HEK293 (cell line): ENCODE measurements at regions not wholly inside any gene's neighbourhood (a gene's known extent, or its start where the extent isn't known, plus 50 kb on each side); places are given as distances from the start of the nearest gene placed in this dataset.

Experiments used
- CTCF ChIA-PET: fragments of 350-600 bp; formaldehyde crosslinking; extraction: SDS; loops from one replicate; lab custom pipeline; 2021; ENCODE audit warnings: antibody characterized with exemption; lab: Yijun Ruan, JAX
- POLR2A ChIA-PET: fragments of 300-600 bp; formaldehyde crosslinking; extraction: SDS; loops from one replicate; lab custom pipeline; 2020; ENCODE audit warnings: antibody characterized with exemption, inconsistent platforms; lab: Yijun Ruan, JAX
- H3K27ac ChIP-seq: fragments of 200-500 bp; sonication (Bioruptor generic); 2 replicates; pipeline ENCODE4 v1.5.1; 2014; ENCODE audit warnings: low read depth, low read length, control low read depth, inconsistent platforms; ENCODE audit errors: extremely low read depth
- H3K36me3 ChIP-seq, 2 experiments: fragments of 200-500 bp in 1 of 2; sonication (Bioruptor generic) in 1 of 2; 1 replicate in 1 of 2; 2 replicates in 1 of 2; pipeline ENCODE4 v1.5.1; 2014 to 2017; ENCODE audit warnings: inconsistent platforms in 2 of 2, low read length in 2 of 2; ENCODE audit not compliant: control insufficient read depth in 2 of 2, insufficient read depth in 1 of 2
- H3K4me1 ChIP-seq: fragments of 200-500 bp; sonication (Bioruptor generic); 2 replicates; pipeline ENCODE4 v1.5.1; 2014; ENCODE audit warnings: mild to moderate bottlenecking, low read length, inconsistent platforms; ENCODE audit not compliant: control insufficient read depth, insufficient read depth
- H3K4me3 ChIP-seq: 2 replicates; pipeline ENCODE4 v1.5.1; 2011; ENCODE audit warnings: low read depth, mild to moderate bottlenecking, control low read depth, low read length, moderate library complexity
- H3K9me3 ChIP-seq: fragments of 200-500 bp; sonication (Bioruptor generic); 2 replicates; pipeline ENCODE4 v1.5.1; 2014; ENCODE audit warnings: low read depth, low read length, inconsistent platforms; ENCODE audit not compliant: control insufficient read depth, insufficient read depth
- EGR2 ChIP-seq: fragments of 450-650 bp; formaldehyde crosslinking; IDR thresholded peaks from 2 replicates; pipeline ENCODE4 v1.5.1; 2016; ENCODE audit warnings: low read depth, missing biosample characterization, missing genetic modification characterization
- GLIS1 ChIP-seq: fragments of 450-650 bp; formaldehyde crosslinking; IDR thresholded peaks from 2 replicates; pipeline ENCODE4 v1.5.1; 2016; ENCODE audit warnings: missing biosample characterization, missing genetic modification characterization
- HOXA7 ChIP-seq: sonication (generic); formaldehyde crosslinking; IDR thresholded peaks from 2 replicates; pipeline ENCODE4 v1.8.1; 2022; ENCODE audit warnings: missing genetic modification reagents, borderline replicate concordance
- OVOL3 ChIP-seq: fragments of 450-650 bp; formaldehyde crosslinking; IDR thresholded peaks from 2 replicates; pipeline ENCODE4 v1.5.1; 2016; ENCODE audit warnings: missing biosample characterization, missing genetic modification characterization
- PATZ1 ChIP-seq: fragments of 450-650 bp; formaldehyde crosslinking; IDR thresholded peaks from 2 replicates; pipeline ENCODE4 v1.5.1; 2016; ENCODE audit warnings: missing biosample characterization, missing genetic modification characterization
- RBAK ChIP-seq: fragments of 450-650 bp; formaldehyde crosslinking; IDR thresholded peaks from 2 replicates; pipeline ENCODE4 v1.5.1; 2016; ENCODE audit warnings: missing biosample characterization, missing genetic modification characterization
- SALL2 ChIP-seq: fragments of 450-650 bp; formaldehyde crosslinking; IDR thresholded peaks from 2 replicates; pipeline ENCODE4 v1.5.0; 2017; ENCODE audit warnings: missing biosample characterization, mild to moderate bottlenecking, missing genetic modification characterization, borderline replicate concordance
- SCRT2 ChIP-seq: fragments of 450-650 bp; formaldehyde crosslinking; IDR thresholded peaks from 2 replicates; pipeline ENCODE4 v1.5.1; 2016; ENCODE audit warnings: missing biosample characterization, missing genetic modification characterization
- YY1 ChIP-seq: fragments of 450-650 bp; formaldehyde crosslinking; IDR thresholded peaks from 2 replicates; pipeline ENCODE4 v1.5.1; 2018; ENCODE audit warnings: missing biosample characterization, missing genetic modification characterization
- ZBTB20 ChIP-seq: fragments of 450-650 bp; formaldehyde crosslinking; IDR thresholded peaks from 2 replicates; pipeline ENCODE4 v1.5.1; 2016; ENCODE audit warnings: missing biosample characterization, missing genetic modification characterization
- ZFP37 ChIP-seq: fragments of 450-650 bp; formaldehyde crosslinking; IDR thresholded peaks from 2 replicates; pipeline ENCODE4 v1.5.1; 2016; ENCODE audit warnings: missing biosample characterization, missing genetic modification characterization
- ZFP69B ChIP-seq: fragments of 450-650 bp; formaldehyde crosslinking; IDR thresholded peaks from 2 replicates; pipeline ENCODE4 v1.5.1; 2016; ENCODE audit warnings: missing biosample characterization, missing genetic modification characterization
- ZNF133 ChIP-seq: fragments of 450-650 bp; formaldehyde crosslinking; IDR thresholded peaks from 2 replicates; pipeline ENCODE4 v1.5.1; 2016; ENCODE audit warnings: missing biosample characterization, missing genetic modification characterization
- ZNF174 ChIP-seq: fragments of 450-650 bp; formaldehyde crosslinking; IDR thresholded peaks from 2 replicates; pipeline ENCODE4 v1.5.0; 2017; ENCODE audit warnings: missing biosample characterization, mild to moderate bottlenecking, missing genetic modification characterization
- ZNF18 ChIP-seq: fragments of 450-650 bp; formaldehyde crosslinking; IDR thresholded peaks from 2 replicates; pipeline ENCODE4 v1.5.1; 2016; ENCODE audit warnings: missing biosample characterization, missing genetic modification characterization
- ZNF23 ChIP-seq: fragments of 450-650 bp; formaldehyde crosslinking; IDR thresholded peaks from 2 replicates; pipeline ENCODE4 v1.5.1; 2016; ENCODE audit warnings: missing biosample characterization, missing genetic modification characterization, borderline replicate concordance
- ZNF394 ChIP-seq: fragments of 450-650 bp; formaldehyde crosslinking; IDR thresholded peaks from 2 replicates; pipeline ENCODE4 v1.5.1; 2016; ENCODE audit warnings: missing biosample characterization, missing genetic modification characterization, mild to moderate bottlenecking, moderate library complexity, borderline replicate concordance
- ZNF610 ChIP-seq: fragments of 450-650 bp; formaldehyde crosslinking; IDR thresholded peaks from 2 replicates; pipeline ENCODE4 v1.5.1; 2016; ENCODE audit warnings: missing biosample characterization, missing genetic modification characterization, borderline replicate concordance
- ZNF654 ChIP-seq: fragments of 450-650 bp; formaldehyde crosslinking; IDR thresholded peaks from 2 replicates; pipeline ENCODE4 v1.5.1; 2016; ENCODE audit warnings: low read depth, missing biosample characterization, missing genetic modification characterization
- ZSCAN30 ChIP-seq: fragments of 450-650 bp; IDR thresholded peaks from 2 replicates; pipeline ENCODE4 v1.5.1; 2018; ENCODE audit warnings: missing biosample characterization, mild to moderate bottlenecking, missing genetic modification characterization, moderate library complexity
- TF ChIP-seq, protein P1 (sequence below): fragments of 450-650 bp; IDR thresholded peaks from 2 replicates; pipeline ENCODE4 v1.5.1; 2018; ENCODE audit warnings: missing biosample characterization, missing genetic modification characterization
- TF ChIP-seq, protein P2 (sequence below): fragments of 450-650 bp; formaldehyde crosslinking; IDR thresholded peaks from 2 replicates; pipeline ENCODE4 v1.5.0; 2017; ENCODE audit warnings: missing biosample characterization, missing genetic modification characterization, borderline replicate concordance
- TF ChIP-seq, protein P3 (sequence below): fragments of 450-650 bp; formaldehyde crosslinking; IDR thresholded peaks from 2 replicates; pipeline ENCODE4 v1.5.1; 2016; ENCODE audit warnings: missing biosample characterization, missing genetic modification characterization

DNA sequence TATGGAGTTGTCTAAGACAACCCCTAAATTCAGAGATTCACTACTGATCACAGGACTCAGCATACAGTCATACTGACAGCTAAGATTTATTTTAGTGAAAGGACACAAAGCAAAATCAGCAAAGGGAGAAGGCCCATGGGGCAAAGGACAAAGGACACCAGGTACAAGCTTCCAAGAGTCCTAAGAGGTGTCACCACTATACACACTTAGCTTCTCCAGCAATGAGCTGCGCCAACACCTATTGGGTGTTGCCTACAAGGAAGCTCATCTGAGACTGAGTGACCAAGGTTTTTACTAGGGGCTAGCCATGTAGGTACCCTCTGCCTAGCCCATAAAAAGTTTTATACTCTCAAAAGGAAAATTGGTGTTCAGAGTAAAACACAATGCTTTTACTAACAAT lies 55.4 kb upstream of the PABPC1L2A start:
- Histone ChIP-seq H3K36me3 (no peaks in the 10 kb centered on the region), H3K27ac (no peak overlapping the region), H3K9me3 (no peaks in the 10 kb centered on the region; the same call in 1 of the 2 replicates), H3K4me3 (no peak overlapping the region), H3K4me1 (no peaks in the 10 kb centered on the region)
- CTCF ChIA-PET, result interaction anchor here (0.6 kb wide), 1 partner anchor 837 kb away, joined by 3 read pairs; no protein-coding TSS in a partner anchor
- POLR2A ChIA-PET, result no interaction called here
- TF ChIP-seq, protein P1, sequence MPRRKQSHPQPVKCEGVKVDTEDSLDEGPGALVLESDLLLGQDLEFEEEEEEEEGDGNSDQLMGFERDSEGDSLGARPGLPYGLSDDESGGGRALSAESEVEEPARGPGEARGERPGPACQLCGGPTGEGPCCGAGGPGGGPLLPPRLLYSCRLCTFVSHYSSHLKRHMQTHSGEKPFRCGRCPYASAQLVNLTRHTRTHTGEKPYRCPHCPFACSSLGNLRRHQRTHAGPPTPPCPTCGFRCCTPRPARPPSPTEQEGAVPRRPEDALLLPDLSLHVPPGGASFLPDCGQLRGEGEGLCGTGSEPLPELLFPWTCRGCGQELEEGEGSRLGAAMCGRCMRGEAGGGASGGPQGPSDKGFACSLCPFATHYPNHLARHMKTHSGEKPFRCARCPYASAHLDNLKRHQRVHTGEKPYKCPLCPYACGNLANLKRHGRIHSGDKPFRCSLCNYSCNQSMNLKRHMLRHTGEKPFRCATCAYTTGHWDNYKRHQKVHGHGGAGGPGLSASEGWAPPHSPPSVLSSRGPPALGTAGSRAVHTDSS (tag by site-specific recombination), result no peak
- TF ChIP-seq ZNF133 (tag by site-specific recombination) (no peak), YY1 (tag by site-specific recombination) (no peak), RBAK (tag by site-specific recombination) (no peak), ZNF610 (tag by site-specific recombination) (no peak), ZNF654 (tag by site-specific recombination) (no peak)
- TF ChIP-seq, protein P2, sequence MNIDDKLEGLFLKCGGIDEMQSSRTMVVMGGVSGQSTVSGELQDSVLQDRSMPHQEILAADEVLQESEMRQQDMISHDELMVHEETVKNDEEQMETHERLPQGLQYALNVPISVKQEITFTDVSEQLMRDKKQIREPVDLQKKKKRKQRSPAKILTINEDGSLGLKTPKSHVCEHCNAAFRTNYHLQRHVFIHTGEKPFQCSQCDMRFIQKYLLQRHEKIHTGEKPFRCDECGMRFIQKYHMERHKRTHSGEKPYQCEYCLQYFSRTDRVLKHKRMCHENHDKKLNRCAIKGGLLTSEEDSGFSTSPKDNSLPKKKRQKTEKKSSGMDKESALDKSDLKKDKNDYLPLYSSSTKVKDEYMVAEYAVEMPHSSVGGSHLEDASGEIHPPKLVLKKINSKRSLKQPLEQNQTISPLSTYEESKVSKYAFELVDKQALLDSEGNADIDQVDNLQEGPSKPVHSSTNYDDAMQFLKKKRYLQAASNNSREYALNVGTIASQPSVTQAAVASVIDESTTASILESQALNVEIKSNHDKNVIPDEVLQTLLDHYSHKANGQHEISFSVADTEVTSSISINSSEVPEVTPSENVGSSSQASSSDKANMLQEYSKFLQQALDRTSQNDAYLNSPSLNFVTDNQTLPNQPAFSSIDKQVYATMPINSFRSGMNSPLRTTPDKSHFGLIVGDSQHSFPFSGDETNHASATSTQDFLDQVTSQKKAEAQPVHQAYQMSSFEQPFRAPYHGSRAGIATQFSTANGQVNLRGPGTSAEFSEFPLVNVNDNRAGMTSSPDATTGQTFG (tag by site-specific recombination), result no peak

DNA sequence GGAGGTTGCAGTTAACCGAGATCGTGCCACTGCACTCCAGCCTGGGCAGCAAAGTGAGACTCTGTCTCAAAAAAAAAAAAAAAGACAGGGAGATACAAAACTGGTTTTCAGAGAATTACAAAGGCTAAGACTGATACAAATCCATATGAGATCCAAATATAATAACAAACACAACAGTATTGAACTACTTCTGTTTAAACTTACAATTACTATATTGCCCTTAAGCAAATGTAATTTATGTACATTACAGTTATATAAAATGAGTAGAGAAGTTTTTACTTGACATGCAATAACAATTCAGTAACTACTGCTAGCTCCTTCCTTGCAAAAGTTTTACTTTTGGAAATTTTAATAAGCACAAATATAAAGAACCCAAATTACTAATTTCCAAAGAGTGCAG lies 52.6 kb upstream of the PABPC1L2A start:
- ChIA-PET CTCF (no interaction called here), POLR2A (no interaction called here)
- Histone ChIP-seq H3K9me3 (no peaks in the 10 kb centered on the region; the same call in 1 of the 2 replicates), H3K27ac (no peak overlapping the region), H3K36me3 (no peaks in the 10 kb centered on the region), H3K4me1 (no peaks in the 10 kb centered on the region), H3K4me3 (no peak overlapping the region)
- TF ChIP-seq SCRT2, result no peak
- no peak for TF ChIP-seq ZNF174 (tag by site-specific recombination)
- TF ChIP-seq ZFP37 (tag by site-specific recombination), result no peak
- no peak for TF ChIP-seq ZNF18 (tag by site-specific recombination)
- TF ChIP-seq ZFP69B, result no peak
- TF ChIP-seq EGR2 (tag by site-specific recombination), result no peak
- no peak for TF ChIP-seq GLIS1 (tag by site-specific recombination)
- no peak for TF ChIP-seq ZNF394 (tag by site-specific recombination)
- TF ChIP-seq HOXA7 (CRISPR knock-in tag), result no peak
- no peak for TF ChIP-seq ZBTB20 (tag by site-specific recombination)
- TF ChIP-seq, protein P3, sequence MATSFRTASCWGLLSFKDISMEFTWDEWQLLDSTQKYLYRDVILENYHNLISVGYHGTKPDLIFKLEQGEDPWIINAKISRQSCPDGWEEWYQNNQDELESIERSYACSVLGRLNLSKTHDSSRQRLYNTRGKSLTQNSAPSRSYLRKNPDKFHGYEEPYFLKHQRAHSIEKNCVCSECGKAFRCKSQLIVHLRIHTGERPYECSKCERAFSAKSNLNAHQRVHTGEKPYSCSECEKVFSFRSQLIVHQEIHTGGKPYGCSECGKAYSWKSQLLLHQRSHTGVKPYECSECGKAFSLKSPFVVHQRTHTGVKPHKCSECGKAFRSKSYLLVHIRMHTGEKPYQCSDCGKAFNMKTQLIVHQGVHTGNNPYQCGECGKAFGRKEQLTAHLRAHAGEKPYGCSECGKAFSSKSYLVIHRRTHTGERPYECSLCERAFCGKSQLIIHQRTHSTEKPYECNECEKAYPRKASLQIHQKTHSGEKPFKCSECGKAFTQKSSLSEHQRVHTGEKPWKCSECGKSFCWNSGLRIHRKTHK (tag by site-specific recombination), result no peak
- no peak for TF ChIP-seq ZNF23 (tag by site-specific recombination)
- no peak for TF ChIP-seq PATZ1
- TF ChIP-seq SALL2 (tag by site-specific recombination), result no peak
- no peak for TF ChIP-seq OVOL3 (tag by site-specific recombination)
- TF ChIP-seq ZSCAN30 (tag by site-specific recombination), result no peak
